ENCODE measurements at regions not wholly inside any gene's neighbourhood (a gene's known extent, or its start where the extent isn't known, plus 50 kb on each side); places are given as distances from the start of the nearest gene placed in this dataset.

GRCh38 chr17:74150428-74151025 lies 53.0 kb upstream of the RPL38 start:
- DNase-seq (ENCODE audit: low read depth, low spot score): no peak
- POLR2A ChIA-PET: no interaction called here
- H3K4me3 ChIP-seq (ENCODE audit: low read depth, low read length): no peak overlapping the region
- CTCF ChIA-PET: no interaction called here
- no peak for TF ChIP-seq CTCF (IDR thresholded peaks at IDR 0.05; ENCODE audit: insufficient read depth, low read length, missing control alignments)

- ChIA-PET CTCF (no interaction called here), POLR2A (no interaction called here)
- DNase-seq (ENCODE audit: low read depth, low spot score): no peak
- H3K4me3 ChIP-seq (ENCODE audit: low read depth, low read length): no peak overlapping the region
- no peak for TF ChIP-seq CTCF (IDR thresholded peaks at IDR 0.05; ENCODE audit: insufficient read depth, low read length, missing control alignments)
Observed at GRCh38 chr17:74151551-74152315, 51.7 kb upstream of the RPL38 start.

GRCh38 chr17:74152591-74153455 lies 50.7 kb upstream of the RPL38 start:
- no peak for TF ChIP-seq CTCF (IDR thresholded peaks at IDR 0.05; ENCODE audit: insufficient read depth, low read length, missing control alignments)
- CTCF ChIA-PET: no interaction called here
- H3K4me3 ChIP-seq (ENCODE audit: low read depth, low read length): no peak overlapping the region
- POLR2A ChIA-PET: no interaction called here
- DNase-seq (ENCODE audit: low read depth, low spot score): no peak

- ChIA-PET CTCF (no interaction called here), POLR2A (no interaction called here)
- no peak overlapping the region for H3K4me3 ChIP-seq (ENCODE audit: low read depth, low read length)
- no peak for DNase-seq (ENCODE audit: low read depth, low spot score)
- no peak for TF ChIP-seq CTCF (IDR thresholded peaks at IDR 0.05; ENCODE audit: insufficient read depth, low read length, missing control alignments)
Observed at GRCh38 chr17:74153456-74153810, 50.0 kb upstream of the RPL38 start.

Data from AG04449 (cell line).